Occipital lobe (tissue), 1 donor: ENCODE measurements at regions not wholly inside any gene's neighbourhood (a gene's known extent, or its start where the extent isn't known, plus 50 kb on each side); places are given as distances from the start of the nearest gene placed in this dataset.
A peak's percentile ranks its signal among the peaks of the same experiment; 100 is the strongest.

Experiments used
- DNase-seq: peaks from one replicate; lab custom pipeline; 2025; lab: John Stamatoyannopoulos, UW

GRCh38 chr4:45778514-45778913, 345.3 kb downstream of the GABRG1 start:
- no peak for DNase-seq

GRCh38 chr4:45776146-45776545, 347.7 kb downstream of the GABRG1 start:
- DNase-seq: no peak

- DNase-seq: no peak
Measured at GRCh38 chr4:45770958-45771357, 352.9 kb downstream of the GABRG1 start.

- DNase-seq: no peak
Measured at GRCh38 chr4:45765521-45765920, 358.3 kb downstream of the GABRG1 start.

- DNase-seq: no peak
Measured at GRCh38 chr4:45751877-45752530, 371.9 kb downstream of the GABRG1 start.

- no peak for DNase-seq
Measured at GRCh38 chr4:45750721-45751120, 373.1 kb downstream of the GABRG1 start.

GRCh38 chr4:45745741-45746140, 378.1 kb downstream of the GABRG1 start:
- no peak for DNase-seq

GRCh38 chr4:45741897-45742296, 382.0 kb downstream of the GABRG1 start:
- DNase-seq: no peak

GRCh38 chr4:45732161-45732560, 391.7 kb downstream of the GABRG1 start:
- DNase-seq: no peak

- DNase-seq: no peak
Measured at GRCh38 chr4:45716093-45716492, 407.8 kb downstream of the GABRG1 start.

- DNase-seq: no peak
Measured at GRCh38 chr4:45713996-45714395, 409.9 kb downstream of the GABRG1 start.

GRCh38 chr4:45701621-45702020, 422.2 kb downstream of the GABRG1 start:
- no peak for DNase-seq

GRCh38 chr4:45693746-45694145, 430.1 kb downstream of the GABRG1 start:
- no peak for DNase-seq

- no peak for DNase-seq
Measured at GRCh38 chr4:45692131-45692735, 431.6 kb downstream of the GABRG1 start.

- no peak for DNase-seq
Measured at GRCh38 chr4:45688341-45688740, 435.5 kb downstream of the GABRG1 start.

- DNase-seq: no peak
Measured at GRCh38 chr4:45679411-45679810, 444.4 kb downstream of the GABRG1 start.

- DNase-seq: no peak
Measured at GRCh38 chr4:45668128-45668527, 455.7 kb downstream of the GABRG1 start.

- DNase-seq: no peak
Measured at GRCh38 chr4:45663628-45664081, 460.2 kb downstream of the GABRG1 start.

GRCh38 chr4:45663003-45663402, 460.9 kb downstream of the GABRG1 start:
- peak; percentile 24 for DNase-seq

- no peak for DNase-seq
Measured at GRCh38 chr4:45661893-45662292, 462.0 kb downstream of the GABRG1 start.

GRCh38 chr4:45650545-45650944, 473.3 kb downstream of the GABRG1 start:
- no peak for DNase-seq

- DNase-seq: no peak
Measured at GRCh38 chr4:45648846-45649245, 475.0 kb downstream of the GABRG1 start.

GRCh38 chr4:45647823-45648222, 476.0 kb downstream of the GABRG1 start:
- no peak for DNase-seq
